T-helper 2 cell treated with Interferon-gamma antibody and Interleukin-4, amounts not matched to agents 5 μg/mL and 100 μg/mL, for 36 hours (primary cell): ENCODE measurements at regions not wholly inside any gene's neighbourhood (a gene's known extent, or its start where the extent isn't known, plus 50 kb on each side); places are given as distances from the start of the nearest gene placed in this dataset.
A peak's percentile ranks its signal among the peaks of the same experiment; 100 is the strongest.

Experiments used
- DNase-seq: peaks from one replicate; pipeline ENCODE4 v3.0.0; 2021; ENCODE audit warnings: low spot score
- H3K27ac Mint-ChIP-seq: one replicate; pipeline ENCODE4 v1.8.0; 2021; ENCODE audit warnings: mild to moderate bottlenecking, mixed read lengths
- H3K27me3 Mint-ChIP-seq: one replicate; pipeline ENCODE4 v1.8.0; 2021; ENCODE audit warnings: low read depth, mixed read lengths
- H3K36me3 Mint-ChIP-seq: one replicate; pipeline ENCODE4 v1.8.0; 2021; ENCODE audit warnings: low read depth, mixed read lengths
- H3K4me1 Mint-ChIP-seq: one replicate; pipeline ENCODE4 v1.8.0; 2021; ENCODE audit warnings: low read depth, mixed read lengths
- H3K4me3 Mint-ChIP-seq: one replicate; pipeline ENCODE4 v1.8.0; 2022; ENCODE audit warnings: mild to moderate bottlenecking, moderate library complexity, mixed read lengths
- H3K9me3 Mint-ChIP-seq: one replicate; pipeline ENCODE4 v1.8.0; 2021; ENCODE audit warnings: mixed read lengths

GRCh38 chrX:20378233-20378920 lies 111.7 kb upstream of the RPS6KA3 start:
- Mint-ChIP-seq H3K4me1 (peaks cover 38% of the 10 kb centered on the region), H3K4me3 (no peak overlapping the region), H3K27me3 (no peaks in the 10 kb centered on the region), H3K27ac (peak overlapping the region; percentile 37), H3K36me3 (peaks cover 4% of the 10 kb centered on the region), H3K9me3 (no peaks in the 10 kb centered on the region)
- peak; percentile 51 for DNase-seq

- peaks cover 2% of the 10 kb centered on the region for H3K36me3 Mint-ChIP-seq
- peaks cover 8% of the 10 kb centered on the region for H3K27me3 Mint-ChIP-seq
- DNase-seq = no peak
- no peaks in the 10 kb centered on the region for H3K9me3 Mint-ChIP-seq
- no peak overlapping the region for H3K4me3 Mint-ChIP-seq
- no peak overlapping the region for H3K27ac Mint-ChIP-seq
- H3K4me1 Mint-ChIP-seq = peaks cover 25% of the 10 kb centered on the region
Measured at GRCh38 chrX:20374900-20375438, 108.3 kb upstream of the RPS6KA3 start.

GRCh38 chrX:20374450-20374849 lies 107.7 kb upstream of the RPS6KA3 start:
- Mint-ChIP-seq H3K27ac (no peak overlapping the region), H3K4me1 (peaks cover 22% of the 10 kb centered on the region), H3K36me3 (peaks cover 2% of the 10 kb centered on the region), H3K4me3 (no peak overlapping the region), H3K9me3 (no peaks in the 10 kb centered on the region), H3K27me3 (peaks cover 9% of the 10 kb centered on the region)
- no peak for DNase-seq

GRCh38 chrX:20373063-20373462 lies 106.4 kb upstream of the RPS6KA3 start:
- Mint-ChIP-seq H3K27me3 (peaks cover 12% of the 10 kb centered on the region), H3K36me3 (peaks cover 2% of the 10 kb centered on the region), H3K4me1 (peaks cover 17% of the 10 kb centered on the region), H3K4me3 (no peak overlapping the region), H3K27ac (no peak overlapping the region), H3K9me3 (no peaks in the 10 kb centered on the region)
- no peak for DNase-seq

GRCh38 chrX:20372533-20372932 lies 105.8 kb upstream of the RPS6KA3 start:
- DNase-seq = no peak
- no peak overlapping the region for H3K4me3 Mint-ChIP-seq
- H3K4me1 Mint-ChIP-seq = peaks cover 15% of the 10 kb centered on the region
- H3K36me3 Mint-ChIP-seq = peaks cover 2% of the 10 kb centered on the region
- H3K27ac Mint-ChIP-seq = no peak overlapping the region
- peaks cover 12% of the 10 kb centered on the region for H3K27me3 Mint-ChIP-seq
- H3K9me3 Mint-ChIP-seq = no peaks in the 10 kb centered on the region

DNA sequence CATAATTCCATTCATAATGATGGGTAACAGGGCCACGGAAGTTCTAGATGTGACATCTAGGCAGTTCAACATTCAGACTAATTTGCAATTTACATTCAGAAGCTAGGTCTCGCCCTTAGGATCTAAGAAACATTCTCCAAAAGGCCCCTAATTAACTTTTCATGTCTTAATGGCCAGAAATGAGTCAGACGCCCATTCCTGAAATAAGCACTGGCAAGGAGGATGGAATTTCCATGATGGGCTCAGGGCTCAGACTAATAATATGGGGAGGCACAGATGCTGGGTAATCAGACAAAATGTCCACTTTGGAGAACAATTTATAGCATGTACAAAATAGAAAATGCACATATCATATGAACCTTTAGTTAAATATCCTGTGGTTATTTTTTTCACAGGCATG lies 102.8 kb upstream of the RPS6KA3 start:
- no peak overlapping the region for H3K27ac Mint-ChIP-seq
- no peaks in the 10 kb centered on the region for H3K36me3 Mint-ChIP-seq
- no peak for DNase-seq
- peaks cover 12% of the 10 kb centered on the region for H3K27me3 Mint-ChIP-seq
- H3K4me3 Mint-ChIP-seq = no peak overlapping the region
- H3K4me1 Mint-ChIP-seq = peaks cover 3% of the 10 kb centered on the region
- H3K9me3 Mint-ChIP-seq = no peaks in the 10 kb centered on the region

GRCh38 chrX:20364238-20364637 lies 97.5 kb upstream of the RPS6KA3 start:
- Mint-ChIP-seq H3K36me3 (no peaks in the 10 kb centered on the region), H3K4me1 (no peaks in the 10 kb centered on the region), H3K27me3 (peaks cover 7% of the 10 kb centered on the region), H3K9me3 (no peaks in the 10 kb centered on the region), H3K4me3 (no peak overlapping the region), H3K27ac (no peak overlapping the region)
- no peak for DNase-seq

- H3K27ac Mint-ChIP-seq = no peak overlapping the region
- H3K36me3 Mint-ChIP-seq = no peaks in the 10 kb centered on the region
- no peak overlapping the region for H3K4me3 Mint-ChIP-seq
- H3K4me1 Mint-ChIP-seq = no peaks in the 10 kb centered on the region
- DNase-seq = no peak
- H3K27me3 Mint-ChIP-seq = peaks cover 7% of the 10 kb centered on the region
- H3K9me3 Mint-ChIP-seq = no peaks in the 10 kb centered on the region
Measured at GRCh38 chrX:20363275-20363674, 96.6 kb upstream of the RPS6KA3 start.

DNA sequence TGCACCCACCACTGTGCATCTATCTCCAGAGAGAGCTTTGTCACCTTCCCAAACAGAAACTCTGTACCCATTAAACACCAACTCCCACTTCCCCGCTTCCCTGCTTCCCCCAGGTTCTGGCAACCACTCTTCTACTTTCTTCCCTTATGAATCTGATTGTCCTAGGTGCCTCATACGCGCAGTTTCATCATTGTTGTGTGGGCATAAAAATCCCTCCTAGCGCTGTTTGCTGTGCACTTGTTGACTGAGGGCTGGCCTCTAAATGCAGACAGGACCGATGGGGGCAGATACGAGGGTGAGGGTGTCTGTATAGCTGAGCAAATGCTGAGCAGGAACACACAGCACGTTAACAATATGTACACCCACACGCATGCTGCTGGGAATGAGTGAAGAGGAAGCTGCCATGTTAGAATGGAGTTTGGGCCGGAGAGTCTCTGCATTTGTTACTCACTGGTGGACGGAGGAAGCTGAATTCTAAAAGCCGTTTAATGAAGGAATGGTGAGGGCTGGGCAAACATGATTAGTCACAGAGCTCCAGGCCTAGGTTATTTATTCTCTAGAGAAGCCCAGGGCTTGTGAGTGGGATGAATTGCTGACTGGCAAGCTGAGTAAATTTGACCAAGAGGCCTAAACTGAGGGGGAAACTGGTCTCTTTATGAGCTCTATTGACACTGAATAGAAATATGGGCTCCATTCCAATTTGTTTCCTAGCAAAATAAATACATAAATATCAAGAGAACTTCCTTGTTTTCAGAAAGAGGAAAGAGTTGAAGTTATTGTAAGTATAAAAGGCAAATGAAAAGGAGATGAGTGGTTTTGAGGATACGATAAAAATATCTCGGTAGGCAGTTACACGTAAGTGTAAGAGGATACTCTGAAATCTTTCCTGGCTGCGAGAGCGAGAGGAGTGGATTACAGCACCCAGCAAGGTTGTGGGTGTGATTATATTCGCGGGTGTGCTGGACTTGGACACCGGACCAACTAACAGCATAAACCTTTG lies 95.9 kb upstream of the RPS6KA3 start:
- Mint-ChIP-seq H3K27ac (no peak overlapping the region), H3K4me3 (no peak overlapping the region), H3K27me3 (peaks cover 5% of the 10 kb centered on the region), H3K4me1 (no peaks in the 10 kb centered on the region), H3K9me3 (no peaks in the 10 kb centered on the region), H3K36me3 (no peaks in the 10 kb centered on the region)
- no peak for DNase-seq

DNA sequence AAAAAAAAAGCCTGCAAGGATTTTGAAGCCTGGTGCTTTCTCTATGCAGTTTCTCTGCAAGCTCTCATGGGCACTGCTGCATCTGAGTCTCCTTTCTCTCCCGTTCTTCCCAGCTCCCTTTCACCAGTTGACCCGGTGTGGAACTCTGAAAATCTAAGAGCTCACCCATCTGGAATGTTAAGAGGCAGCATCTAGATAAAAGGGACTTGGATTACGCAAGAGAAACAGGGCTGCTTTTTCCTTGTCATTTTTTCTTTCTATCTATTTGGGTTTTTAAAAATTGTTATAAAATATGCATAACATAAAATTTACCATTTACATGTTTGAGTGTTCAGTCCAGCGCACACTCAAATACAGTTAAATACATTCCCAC lies 95.2 kb upstream of the RPS6KA3 start:
- Mint-ChIP-seq H3K36me3 (no peaks in the 10 kb centered on the region), H3K9me3 (no peaks in the 10 kb centered on the region), H3K27me3 (peaks cover 5% of the 10 kb centered on the region), H3K27ac (no peak overlapping the region), H3K4me1 (no peaks in the 10 kb centered on the region), H3K4me3 (no peak overlapping the region)
- no peak for DNase-seq

- Mint-ChIP-seq H3K4me3 (no peak overlapping the region), H3K4me1 (no peaks in the 10 kb centered on the region), H3K9me3 (no peaks in the 10 kb centered on the region), H3K27ac (no peak overlapping the region), H3K36me3 (no peaks in the 10 kb centered on the region), H3K27me3 (peaks cover 5% of the 10 kb centered on the region)
- DNase-seq = no peak
Measured at GRCh38 chrX:20361081-20361889, 94.6 kb upstream of the RPS6KA3 start.

- Mint-ChIP-seq H3K4me1 (peaks cover 3% of the 10 kb centered on the region), H3K27me3 (peaks cover 7% of the 10 kb centered on the region), H3K27ac (no peak overlapping the region), H3K36me3 (no peaks in the 10 kb centered on the region), H3K4me3 (no peak overlapping the region), H3K9me3 (no peaks in the 10 kb centered on the region)
- no peak for DNase-seq
Measured at GRCh38 chrX:20355187-20355586, 88.5 kb upstream of the RPS6KA3 start.

GRCh38 chrX:20354505-20354904 lies 87.8 kb upstream of the RPS6KA3 start:
- H3K27me3 Mint-ChIP-seq = peaks cover 7% of the 10 kb centered on the region
- H3K27ac Mint-ChIP-seq = no peak overlapping the region
- H3K4me1 Mint-ChIP-seq = peaks cover 3% of the 10 kb centered on the region
- H3K4me3 Mint-ChIP-seq = no peak overlapping the region
- H3K36me3 Mint-ChIP-seq = no peaks in the 10 kb centered on the region
- DNase-seq = no peak
- H3K9me3 Mint-ChIP-seq = no peaks in the 10 kb centered on the region
